HPDE6-E6E7 (cell line): ENCODE measurements at regions not wholly inside any gene's neighbourhood (a gene's known extent, or its start where the extent isn't known, plus 50 kb on each side); places are given as distances from the start of the nearest gene placed in this dataset.
"Not testable (repeated sequence)": the region's sequence is repeated elsewhere in the genome, so short reads cannot be mapped to it uniquely, and the experiment has no call there.

Experiments
- DNase-seq: peaks from one replicate; pipeline ENCODE4 v3.0.0; 2011; ENCODE audit warnings: missing footprints; ENCODE audit errors: extremely low spot score

GRCh38 chr2:176922545-176922944 lies 290.0 kb upstream of the HNRNPA3 start:
- DNase-seq: not testable (repeated sequence)

- no peak for DNase-seq
These were observed 289.4 kb upstream of the HNRNPA3 start for GRCh38 chr2:176923205-176923604.

DNA sequence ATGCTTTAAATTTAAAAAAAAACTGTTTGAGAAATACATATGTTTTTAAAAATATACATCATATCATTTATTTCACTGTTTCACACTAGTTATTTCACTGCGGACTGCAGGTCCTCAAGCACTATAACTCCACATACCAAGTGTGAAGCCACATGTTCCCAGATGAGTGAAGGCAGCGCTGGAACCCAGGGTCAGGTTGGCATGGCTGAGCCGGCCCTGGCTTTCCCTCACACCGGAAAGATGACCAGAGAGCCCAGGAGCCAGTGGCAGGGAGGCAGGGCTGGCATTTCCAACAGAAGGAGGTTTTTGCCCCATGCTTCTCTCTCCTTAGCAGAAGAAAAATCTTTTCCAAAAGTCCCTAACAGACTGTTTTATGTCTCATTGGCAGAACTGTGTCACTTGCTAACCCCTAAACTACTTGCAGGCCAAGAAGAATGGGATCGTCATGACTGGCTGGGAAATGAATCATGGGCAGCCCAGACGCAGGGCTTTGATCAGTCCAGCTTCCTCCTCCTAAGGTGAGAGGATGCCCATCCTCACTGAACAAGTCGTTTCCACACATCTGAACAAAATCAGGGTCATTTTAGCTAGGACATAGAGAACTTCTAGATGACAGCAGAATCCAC lies 287.6 kb upstream of the HNRNPA3 start:
- no peak for DNase-seq

DNA sequence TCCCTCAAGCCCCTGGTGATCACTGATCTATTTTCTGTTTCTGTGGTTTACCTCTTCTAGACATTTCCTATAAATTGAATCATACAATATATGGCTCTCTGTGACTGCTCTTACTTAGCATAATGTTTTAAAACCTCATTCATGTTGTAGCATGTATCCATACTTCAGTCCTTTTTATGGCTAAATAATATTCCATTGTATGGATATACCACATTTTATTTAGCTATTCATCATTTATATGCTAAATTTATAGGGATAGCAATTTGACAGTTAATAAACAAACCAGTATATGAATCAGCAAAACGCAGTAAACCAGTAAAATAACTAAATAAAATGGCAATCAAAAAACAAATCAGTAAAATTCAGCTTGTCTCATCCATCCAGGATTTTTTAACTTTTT lies 286.1 kb upstream of the HNRNPA3 start:
- no peak for DNase-seq

DNA sequence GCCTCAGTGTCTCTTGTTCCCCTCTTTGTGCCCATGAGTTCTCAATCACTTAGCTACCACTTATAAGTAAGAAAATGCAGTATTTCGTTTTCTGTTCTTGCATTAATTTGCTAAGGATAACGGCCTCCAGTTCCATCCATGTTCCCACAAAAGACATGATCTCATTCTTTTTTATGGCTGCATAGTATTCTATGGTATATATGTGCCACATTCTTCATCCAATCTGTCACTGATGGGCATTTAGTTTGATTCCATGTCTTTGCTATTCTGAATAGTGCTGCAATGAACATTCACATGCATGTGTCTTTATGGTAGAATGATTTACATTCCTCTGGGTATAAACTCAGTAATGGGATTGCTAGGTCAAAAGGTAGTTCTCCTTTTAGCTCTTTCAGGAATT lies 283.2 kb upstream of the HNRNPA3 start:
- not testable (repeated sequence) for DNase-seq

DNA sequence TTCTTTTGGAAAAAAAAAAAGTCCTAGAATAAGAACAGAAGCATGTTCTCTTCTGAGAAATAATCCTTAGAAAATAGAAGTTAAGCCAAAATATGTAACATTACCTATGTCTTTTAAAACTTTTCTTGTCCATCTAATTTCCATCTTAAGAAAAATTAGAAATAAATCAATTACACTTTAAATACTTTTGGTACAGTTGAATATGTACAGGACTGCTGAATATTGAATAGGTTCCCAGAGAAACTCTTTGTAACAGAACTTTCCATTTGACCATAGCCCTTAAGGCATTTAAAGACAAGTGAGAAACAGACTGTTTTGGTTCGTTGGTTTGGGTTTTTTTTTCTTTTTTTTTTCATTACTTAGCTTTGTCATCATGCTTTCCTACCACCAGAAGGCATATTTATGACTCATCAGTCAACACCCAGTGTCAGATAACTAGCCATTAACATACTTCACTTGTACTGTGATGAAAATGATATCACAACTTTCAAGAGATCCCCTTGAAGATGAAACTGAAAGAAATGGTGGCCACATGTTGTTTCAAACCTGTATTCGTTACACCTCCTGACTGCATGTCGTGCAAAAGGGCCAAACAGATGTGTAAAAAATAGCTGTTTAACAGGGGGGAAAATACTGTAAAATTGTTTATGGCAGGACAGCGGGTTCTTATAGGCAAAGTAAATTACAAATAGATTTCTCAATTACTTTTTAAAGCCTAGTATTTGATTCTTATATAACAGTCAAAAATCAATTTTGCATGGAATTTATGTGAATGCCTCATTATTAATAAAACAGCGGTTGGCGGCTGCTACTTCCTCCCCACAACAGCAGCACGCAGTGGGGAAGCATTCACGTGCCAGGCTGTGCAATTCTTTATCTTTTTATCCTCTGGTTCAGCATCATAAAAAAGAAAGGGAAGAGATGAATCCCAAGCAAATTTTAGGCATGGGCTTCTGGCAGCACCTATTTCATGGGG lies 280.7 kb upstream of the HNRNPA3 start:
- DNase-seq: peak; percentile 45

DNA sequence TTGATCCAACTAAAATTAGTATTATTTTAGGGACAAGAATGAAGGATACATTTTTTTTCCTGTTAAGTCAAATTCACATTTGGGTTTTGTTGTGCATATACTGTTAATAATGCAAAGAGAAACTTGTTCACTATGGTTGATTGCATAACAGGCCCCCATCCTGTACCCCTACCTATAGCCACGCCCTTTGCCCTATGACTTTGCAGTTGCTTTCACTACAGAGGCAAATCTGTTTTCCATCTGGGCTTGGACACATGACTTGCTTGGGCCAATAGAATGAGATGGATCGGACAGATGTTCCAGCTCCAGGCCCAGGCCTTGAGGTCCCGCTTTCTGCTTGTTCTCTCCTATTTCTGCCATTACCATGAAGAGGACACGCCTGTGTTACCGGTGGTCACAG lies 278.5 kb upstream of the HNRNPA3 start:
- DNase-seq: no peak

DNA sequence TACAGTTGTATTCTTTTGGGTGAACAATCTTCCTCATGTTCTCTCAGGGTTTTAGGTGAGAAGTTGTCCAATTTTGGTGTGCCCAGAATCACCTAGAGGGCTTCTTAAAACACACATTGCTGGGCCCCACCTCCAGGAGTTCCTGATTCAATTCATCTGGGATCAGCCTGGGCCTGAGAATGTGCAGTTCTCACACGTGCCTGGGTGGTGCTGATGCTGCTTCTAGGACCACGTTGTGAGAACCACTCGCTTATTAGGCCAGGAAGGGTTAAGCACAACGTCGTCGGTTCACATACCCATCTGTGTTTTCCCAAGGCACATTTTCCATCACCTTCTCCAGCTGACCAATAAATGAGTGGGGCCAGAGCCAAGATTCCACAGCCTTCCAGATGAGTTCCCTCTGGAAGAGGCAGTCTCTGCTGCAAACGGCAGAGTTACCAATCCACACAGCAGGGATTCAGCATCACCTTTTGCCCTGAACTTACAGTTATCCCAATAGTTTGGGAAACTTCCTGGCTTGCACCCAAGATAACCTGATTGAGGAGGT lies 277.7 kb upstream of the HNRNPA3 start:
- DNase-seq: no peak

DNA sequence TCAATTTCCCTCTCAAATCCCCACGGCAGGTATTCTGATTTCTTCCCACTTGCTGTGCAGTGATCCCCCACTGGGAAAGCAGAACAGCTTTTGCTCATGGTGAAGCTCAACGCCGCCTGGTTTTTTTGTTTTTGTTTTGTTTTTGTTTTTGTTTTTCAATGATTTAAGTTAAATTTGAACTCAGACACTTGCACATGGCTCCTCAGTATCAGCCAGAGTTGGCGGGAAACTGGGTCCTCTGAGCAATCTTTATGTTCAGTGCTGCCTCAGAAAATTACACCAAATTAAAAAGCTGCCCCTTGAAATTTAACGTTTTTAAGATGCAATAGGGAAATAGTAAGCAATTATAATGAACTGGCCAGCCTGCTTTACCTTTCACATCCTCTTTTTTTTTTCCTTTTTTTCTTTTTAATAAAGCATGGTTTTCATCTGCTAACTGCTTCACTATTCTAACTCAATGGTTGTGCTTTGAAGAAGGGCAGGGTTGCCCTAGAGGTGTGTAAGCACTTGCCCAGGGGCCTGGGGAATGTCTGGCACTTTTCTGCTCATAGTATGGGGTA lies 277.0 kb upstream of the HNRNPA3 start:
- no peak for DNase-seq

GRCh38 chr2:176936410-176936809 lies 276.2 kb upstream of the HNRNPA3 start:
- DNase-seq: no peak

GRCh38 chr2:176944998-176945397 lies 267.6 kb upstream of the HNRNPA3 start:
- no peak for DNase-seq

- DNase-seq: no peak
These were observed 264.8 kb upstream of the HNRNPA3 start for GRCh38 chr2:176947754-176948153.

GRCh38 chr2:176951218-176951617 lies 261.4 kb upstream of the HNRNPA3 start:
- not testable (repeated sequence) for DNase-seq

- DNase-seq: no peak
These were observed 255.8 kb upstream of the HNRNPA3 start for GRCh38 chr2:176956791-176957190.

DNA sequence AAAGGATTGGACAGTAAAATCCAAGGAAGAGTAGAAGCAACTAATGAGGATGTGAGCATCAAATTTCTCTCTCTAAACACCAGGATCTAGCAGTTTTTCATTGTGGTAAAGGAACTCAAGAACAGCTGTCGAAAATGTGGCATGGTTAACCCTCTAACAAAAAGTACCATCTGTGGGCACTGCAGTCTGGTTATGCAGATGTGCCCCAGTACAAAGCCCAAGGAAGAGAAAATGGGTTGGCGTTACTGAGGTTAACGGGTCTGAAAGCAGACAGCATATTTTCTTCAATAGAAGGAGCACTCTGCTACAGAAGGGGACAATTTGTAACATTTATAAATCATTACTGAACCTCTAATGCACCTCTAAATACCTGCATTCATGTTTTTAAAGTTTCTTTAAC lies 253.0 kb upstream of the HNRNPA3 start:
- DNase-seq: no peak

DNA sequence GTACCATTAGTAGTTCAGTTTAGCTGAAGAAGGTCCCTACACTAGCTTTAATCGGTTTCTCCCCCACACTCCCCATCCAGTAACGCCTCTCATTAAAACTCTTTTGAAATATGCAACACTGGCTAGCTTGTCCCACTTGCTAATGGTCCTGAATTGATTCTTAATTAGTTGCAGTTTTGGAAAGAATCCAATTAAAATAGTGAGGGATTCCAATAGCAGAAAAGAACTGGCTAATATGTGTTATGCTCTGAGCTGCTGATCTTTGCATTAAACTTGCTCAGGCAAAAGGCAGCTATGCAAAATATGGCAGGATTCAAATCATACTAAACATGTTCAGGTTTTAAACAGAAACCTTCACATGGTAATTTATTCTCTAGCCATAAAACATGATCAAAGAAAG lies 252.5 kb upstream of the HNRNPA3 start:
- no peak for DNase-seq

DNA sequence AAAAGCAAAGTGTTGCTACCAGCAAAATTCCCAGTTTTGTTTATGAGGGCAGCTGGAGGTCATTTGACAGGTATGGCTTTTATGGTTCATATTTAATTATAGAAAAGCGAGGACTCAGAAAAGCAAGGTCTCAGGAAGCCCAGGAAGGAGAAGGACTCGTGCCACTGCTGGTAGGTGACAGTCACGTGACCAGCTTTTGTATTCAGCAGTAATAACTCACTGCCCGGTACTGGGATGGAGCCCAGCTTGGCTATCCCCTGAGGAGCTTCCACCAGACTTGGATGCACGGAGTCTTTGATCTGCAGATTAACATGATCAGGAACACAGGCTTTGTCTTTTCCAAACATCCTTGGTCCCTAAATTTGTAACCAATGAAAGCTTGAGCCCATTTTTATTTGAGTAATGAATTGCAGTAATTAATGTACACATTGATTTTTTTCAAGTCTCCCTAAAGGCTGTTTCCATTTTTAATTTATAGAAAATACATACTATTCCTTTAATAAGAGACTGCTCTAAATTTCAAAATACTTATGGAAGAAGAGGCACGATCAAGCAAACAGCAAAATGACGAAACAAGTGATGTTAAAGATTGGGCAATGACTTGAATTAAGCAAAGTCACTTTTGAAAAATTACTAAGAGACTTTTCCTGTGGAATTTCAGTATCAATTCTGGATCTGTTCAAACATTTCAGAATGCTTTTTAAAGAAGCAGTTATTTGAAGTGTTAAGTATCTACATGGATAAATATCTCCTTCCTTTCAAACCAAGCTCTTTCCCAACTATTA lies 251.7 kb upstream of the HNRNPA3 start:
- no peak for DNase-seq

GRCh38 chr2:176961775-176962619 lies 250.6 kb upstream of the HNRNPA3 start:
- no peak for DNase-seq

GRCh38 chr2:176963568-176964287 lies 248.9 kb upstream of the HNRNPA3 start:
- DNase-seq: no peak

GRCh38 chr2:176967911-176968450 lies 244.6 kb upstream of the HNRNPA3 start:
- DNase-seq: no peak
